Smooth muscle cell (in vitro differentiated cells): ENCODE measurements at regions not wholly inside any gene's neighbourhood (a gene's known extent, or its start where the extent isn't known, plus 50 kb on each side); places are given as distances from the start of the nearest gene placed in this dataset.

Experiments used
- DNase-seq: peaks from one replicate; lab custom pipeline; 2025; ENCODE audit not compliant: unreplicated experiment; lab: John Stamatoyannopoulos, UW
- H2AFZ ChIP-seq: fragments of 200-600 bp; sonication (generic); 2 replicates; pipeline ENCODE4 v1.6.0; 2016; ENCODE audit warnings: antibody characterized with exemption, low read depth, mild to moderate bottlenecking
- H3F3A ChIP-seq: fragments of 200-600 bp; sonication (generic); 2 replicates; pipeline ENCODE4 v1.6.0; 2017; ENCODE audit warnings: antibody characterized with exemption, low read depth
- H3K27ac ChIP-seq: fragments of 200-600 bp; sonication (generic); 2 replicates; pipeline ENCODE4 v1.5.1; 2016; ENCODE audit warnings: low read depth, mild to moderate bottlenecking
- H3K27me3 ChIP-seq: fragments of 200-600 bp; sonication (generic); 2 replicates; pipeline ENCODE4 v1.6.1; 2016; ENCODE audit warnings: low read depth, mild to moderate bottlenecking
- H3K36me3 ChIP-seq: fragments of 200-600 bp; sonication (generic); 2 replicates; pipeline ENCODE4 v1.5.1; 2016; ENCODE audit warnings: low read depth
- H3K4me1 ChIP-seq: fragments of 200-600 bp; sonication (generic); 2 replicates; pipeline ENCODE4 v1.5.1; 2016; ENCODE audit warnings: low read depth
- H3K4me2 ChIP-seq: fragments of 200-600 bp; sonication (generic); 2 replicates; pipeline ENCODE4 v1.6.0; 2016; ENCODE audit warnings: mild to moderate bottlenecking
- H3K4me3 ChIP-seq: fragments of 200-600 bp; sonication (generic); 2 replicates; pipeline ENCODE4 v1.5.1; 2016; ENCODE audit warnings: mild to moderate bottlenecking
- H3K79me2 ChIP-seq: fragments of 200-600 bp; sonication (generic); 2 replicates; pipeline ENCODE4 v1.6.0; 2016; ENCODE audit warnings: low read depth, mild to moderate bottlenecking
- H3K9ac ChIP-seq: fragments of 200-600 bp; sonication (generic); 2 replicates; pipeline ENCODE4 v1.6.0; 2016; ENCODE audit warnings: low read depth
- H3K9me3 ChIP-seq: fragments of 200-600 bp; sonication (generic); replicated peaks from 2 replicates; pipeline ENCODE4 v1.5.1; 2016; ENCODE audit warnings: low read depth
- H4K20me1 ChIP-seq: fragments of 200-600 bp; sonication (generic); 2 replicates; pipeline ENCODE4 v1.6.0; 2016; ENCODE audit warnings: low read depth
- WGBS: methylation state at CpG from one replicate; pipeline ENCODE4 v1.1.7; 2016; ENCODE audit warnings: low lambda C conversion rate; 5-methylcytosine and 5-hydroxymethylcytosine counted together
- TF ChIP-seq, protein P1 (sequence below): fragments of 200-600 bp; sonication (generic); IDR thresholded peaks from 2 replicates; pipeline ENCODE4 v1.5.1; 2017; ENCODE audit warnings: borderline replicate concordance, mild to moderate bottlenecking, antibody characterized with exemption; ENCODE audit not compliant: insufficient read depth, poor library complexity, severe bottlenecking

DNA sequence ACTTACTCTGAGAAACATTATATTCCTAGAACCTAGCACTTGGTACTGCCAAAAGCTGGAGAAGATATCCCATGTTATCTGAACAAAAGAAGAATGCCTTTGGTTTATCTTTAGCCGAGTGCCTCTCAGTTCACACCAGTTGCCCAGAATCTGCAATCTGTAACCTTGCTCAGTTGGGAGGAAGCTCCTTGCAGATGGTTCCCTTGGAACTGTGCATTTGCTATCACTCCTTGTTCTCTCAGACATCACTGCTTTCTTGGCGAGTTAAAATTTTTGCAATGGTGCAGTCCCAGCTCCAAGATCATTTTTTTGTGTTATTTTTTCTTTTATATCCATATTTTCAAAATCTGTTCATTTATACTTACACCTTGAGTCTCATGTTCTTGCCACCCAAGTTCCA, 446.5 kb downstream of the KCNJ2 start:
- H3K4me1 ChIP-seq = no peaks in the 10 kb centered on the region
- H3K4me3 ChIP-seq = no peak overlapping the region
- TF ChIP-seq, protein P1, sequence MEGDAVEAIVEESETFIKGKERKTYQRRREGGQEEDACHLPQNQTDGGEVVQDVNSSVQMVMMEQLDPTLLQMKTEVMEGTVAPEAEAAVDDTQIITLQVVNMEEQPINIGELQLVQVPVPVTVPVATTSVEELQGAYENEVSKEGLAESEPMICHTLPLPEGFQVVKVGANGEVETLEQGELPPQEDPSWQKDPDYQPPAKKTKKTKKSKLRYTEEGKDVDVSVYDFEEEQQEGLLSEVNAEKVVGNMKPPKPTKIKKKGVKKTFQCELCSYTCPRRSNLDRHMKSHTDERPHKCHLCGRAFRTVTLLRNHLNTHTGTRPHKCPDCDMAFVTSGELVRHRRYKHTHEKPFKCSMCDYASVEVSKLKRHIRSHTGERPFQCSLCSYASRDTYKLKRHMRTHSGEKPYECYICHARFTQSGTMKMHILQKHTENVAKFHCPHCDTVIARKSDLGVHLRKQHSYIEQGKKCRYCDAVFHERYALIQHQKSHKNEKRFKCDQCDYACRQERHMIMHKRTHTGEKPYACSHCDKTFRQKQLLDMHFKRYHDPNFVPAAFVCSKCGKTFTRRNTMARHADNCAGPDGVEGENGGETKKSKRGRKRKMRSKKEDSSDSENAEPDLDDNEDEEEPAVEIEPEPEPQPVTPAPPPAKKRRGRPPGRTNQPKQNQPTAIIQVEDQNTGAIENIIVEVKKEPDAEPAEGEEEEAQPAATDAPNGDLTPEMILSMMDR = no peak
- no peaks in the 10 kb centered on the region for H3K27me3 ChIP-seq
- DNase-seq = no peak
- no peak overlapping the region for H2AFZ ChIP-seq
- no peak overlapping the region for H3K4me2 ChIP-seq
- H3F3A ChIP-seq = no peaks in the 10 kb centered on the region
- H4K20me1 ChIP-seq = no peaks in the 10 kb centered on the region
- no peaks in the 10 kb centered on the region for H3K36me3 ChIP-seq
- no peak overlapping the region for H3K27ac ChIP-seq
- no peaks in the 10 kb centered on the region for H3K9me3 ChIP-seq
- H3K9ac ChIP-seq = no peak overlapping the region
- 89% methylated on average over 2 of the region's 2 CpGs for WGBS
- H3K79me2 ChIP-seq = no peaks in the 10 kb centered on the region

DNA sequence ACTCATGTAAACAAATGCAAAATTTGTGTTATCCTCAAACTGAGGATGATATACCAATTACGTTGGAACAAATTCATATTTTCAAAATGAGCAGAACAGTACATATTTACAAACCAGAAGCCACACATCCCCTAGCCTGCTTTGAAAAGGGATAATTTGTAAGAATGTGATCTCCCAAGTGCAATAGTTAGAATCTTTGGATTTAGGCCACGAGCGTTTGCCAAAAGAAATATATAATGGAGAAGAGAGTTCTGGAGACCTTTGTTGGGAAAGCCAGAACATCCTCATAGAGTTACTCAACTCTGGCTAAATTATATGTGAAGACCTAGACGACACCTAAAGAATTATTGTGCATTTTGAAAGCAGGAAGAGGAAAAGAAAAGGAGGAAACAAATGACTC, 449.3 kb downstream of the KCNJ2 start:
- Histone ChIP-seq H3K4me1 (no peaks in the 10 kb centered on the region), H3K27me3 (peaks cover 7% of the 10 kb centered on the region), H2AFZ (no peak overlapping the region), H3K4me2 (no peak overlapping the region), H3K36me3 (no peaks in the 10 kb centered on the region), H3F3A (no peaks in the 10 kb centered on the region), H3K9me3 (no peaks in the 10 kb centered on the region), H3K27ac (no peak overlapping the region), H3K79me2 (no peaks in the 10 kb centered on the region), H4K20me1 (no peaks in the 10 kb centered on the region), H3K9ac (no peak overlapping the region), H3K4me3 (no peak overlapping the region)
- DNase-seq = no peak
- WGBS = 89% methylated on average over 4 of the region's 4 CpGs
- TF ChIP-seq, protein P1 = no peak

DNA sequence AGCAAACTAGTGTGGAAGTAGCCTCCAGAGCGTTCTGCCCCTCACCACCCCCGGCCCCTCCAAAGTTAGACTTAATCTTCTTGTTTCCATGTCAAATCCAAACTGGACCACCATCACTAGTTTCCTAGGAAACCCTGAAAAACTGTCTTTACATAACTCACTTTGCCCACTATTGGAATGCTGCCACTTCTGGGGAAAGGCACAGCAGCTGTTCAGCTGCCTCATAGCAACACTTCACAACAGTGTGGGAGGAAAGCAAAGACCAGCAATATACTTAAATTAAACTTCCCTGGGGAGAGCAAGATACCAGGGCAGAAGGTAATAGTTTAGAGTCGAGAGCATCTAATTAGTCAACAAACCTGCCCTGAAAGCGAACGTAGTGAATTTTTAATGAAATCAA, 452.2 kb downstream of the KCNJ2 start:
- no peak overlapping the region for H3K9ac ChIP-seq
- 87% methylated on average over 5 of the region's 5 CpGs for WGBS
- H3K27me3 ChIP-seq = peaks cover 13% of the 10 kb centered on the region
- no peak for DNase-seq
- TF ChIP-seq, protein P1 = no peak
- H3F3A ChIP-seq = no peaks in the 10 kb centered on the region
- H3K27ac ChIP-seq = no peak overlapping the region
- no peak overlapping the region for H3K4me3 ChIP-seq
- no peaks in the 10 kb centered on the region for H3K79me2 ChIP-seq
- H4K20me1 ChIP-seq = no peaks in the 10 kb centered on the region
- no peak overlapping the region for H3K4me2 ChIP-seq
- H3K36me3 ChIP-seq = no peaks in the 10 kb centered on the region
- no peak overlapping the region for H2AFZ ChIP-seq
- no peaks in the 10 kb centered on the region for H3K9me3 ChIP-seq
- H3K4me1 ChIP-seq = no peaks in the 10 kb centered on the region

DNA sequence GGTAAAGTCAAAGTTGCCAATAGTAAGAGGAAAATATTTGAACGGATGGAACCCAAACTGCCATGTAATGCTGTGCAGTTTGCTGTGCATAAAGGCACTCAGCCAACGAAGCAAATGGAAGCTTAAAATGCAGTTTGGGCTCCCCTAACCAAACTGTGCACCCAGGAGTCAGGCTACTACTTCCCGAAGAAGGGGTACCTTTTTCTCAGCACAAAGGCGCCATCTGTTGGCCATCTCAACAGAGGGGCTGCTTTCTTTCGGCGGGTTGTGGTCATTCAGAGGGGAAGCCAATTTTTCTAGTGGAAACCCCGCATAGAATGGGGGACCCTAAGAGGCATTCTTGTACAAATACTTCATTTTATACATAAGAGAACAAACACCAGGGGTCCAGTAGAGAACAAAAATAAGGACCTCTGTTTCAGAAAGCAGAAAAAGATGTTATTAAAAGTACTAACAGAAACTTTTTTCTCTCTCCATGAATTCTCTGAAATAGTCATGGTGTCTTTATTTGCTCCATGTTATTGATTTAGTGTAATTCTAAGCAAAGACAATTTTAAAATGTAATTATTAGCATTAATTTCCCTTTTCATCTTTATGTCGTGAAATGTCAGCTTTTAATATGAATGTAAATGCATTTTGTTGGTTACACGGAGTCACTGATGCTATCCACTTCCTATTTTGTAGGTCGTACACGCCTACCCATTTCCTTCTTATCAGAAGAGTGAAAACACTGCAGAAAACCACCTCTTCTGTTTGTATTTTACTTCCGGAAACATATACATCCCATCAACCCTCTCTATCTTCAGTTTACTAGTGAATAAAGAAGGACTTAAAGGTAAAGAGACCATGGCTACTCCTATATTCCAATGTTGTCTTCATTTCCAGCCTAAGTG, 453.3 kb downstream of the KCNJ2 start:
- no peaks in the 10 kb centered on the region for H3K36me3 ChIP-seq
- DNase-seq = no peak
- no peaks in the 10 kb centered on the region for H3K79me2 ChIP-seq
- no peaks in the 10 kb centered on the region for H3K9me3 ChIP-seq
- H3F3A ChIP-seq = no peaks in the 10 kb centered on the region
- TF ChIP-seq, protein P1 = peak; percentile 70
- no peaks in the 10 kb centered on the region for H3K4me1 ChIP-seq
- H3K27ac ChIP-seq = no peak overlapping the region
- no peak overlapping the region for H3K9ac ChIP-seq
- no peak overlapping the region for H3K4me2 ChIP-seq
- no peaks in the 10 kb centered on the region for H4K20me1 ChIP-seq
- 42% methylated on average over 12 of the region's 12 CpGs for WGBS
- no peak overlapping the region for H2AFZ ChIP-seq
- H3K4me3 ChIP-seq = no peak overlapping the region
- peaks cover 13% of the 10 kb centered on the region for H3K27me3 ChIP-seq
